Epidermal melanocyte (primary cell): ENCODE measurements at regions not wholly inside any gene's neighbourhood (a gene's known extent, or its start where the extent isn't known, plus 50 kb on each side); places are given as distances from the start of the nearest gene placed in this dataset.
"Not testable (repeated sequence)": the region's sequence is repeated elsewhere in the genome, so short reads cannot be mapped to it uniquely, and the experiment has no call there.

ENCODE experiments used
- DNase-seq: peaks from one replicate; pipeline ENCODE4 v3.0.0; 2011; ENCODE audit warnings: low spot score; ENCODE audit not compliant: insufficient read length

DNA sequence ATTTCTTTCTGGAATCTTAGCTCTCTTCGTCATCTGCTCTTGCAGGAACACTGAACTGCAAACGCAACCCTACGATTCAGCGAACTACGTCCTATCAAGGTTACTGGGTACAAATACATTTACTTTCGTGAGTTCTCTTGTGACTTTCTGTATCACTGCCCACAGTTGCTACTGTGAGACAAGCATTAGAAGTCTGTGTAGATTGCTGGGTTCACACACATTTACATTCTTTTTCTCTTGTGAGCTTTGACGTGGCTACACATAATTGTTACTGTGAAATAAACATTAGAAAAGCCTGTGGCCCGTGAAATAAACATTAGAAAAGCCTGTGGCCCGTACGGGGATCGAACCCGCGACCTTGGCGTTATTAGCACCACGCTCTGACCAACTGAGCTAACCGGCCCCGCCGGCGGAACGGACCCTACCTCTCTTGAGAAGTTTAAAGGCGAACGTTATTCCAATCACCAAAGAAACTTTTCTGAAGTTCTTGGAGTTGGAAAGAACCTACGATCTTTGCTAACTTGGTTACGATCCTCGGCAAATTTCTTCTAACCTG, 61.2 kb upstream of the ZNF322 start:
- DNase-seq: not testable (repeated sequence)

DNA sequence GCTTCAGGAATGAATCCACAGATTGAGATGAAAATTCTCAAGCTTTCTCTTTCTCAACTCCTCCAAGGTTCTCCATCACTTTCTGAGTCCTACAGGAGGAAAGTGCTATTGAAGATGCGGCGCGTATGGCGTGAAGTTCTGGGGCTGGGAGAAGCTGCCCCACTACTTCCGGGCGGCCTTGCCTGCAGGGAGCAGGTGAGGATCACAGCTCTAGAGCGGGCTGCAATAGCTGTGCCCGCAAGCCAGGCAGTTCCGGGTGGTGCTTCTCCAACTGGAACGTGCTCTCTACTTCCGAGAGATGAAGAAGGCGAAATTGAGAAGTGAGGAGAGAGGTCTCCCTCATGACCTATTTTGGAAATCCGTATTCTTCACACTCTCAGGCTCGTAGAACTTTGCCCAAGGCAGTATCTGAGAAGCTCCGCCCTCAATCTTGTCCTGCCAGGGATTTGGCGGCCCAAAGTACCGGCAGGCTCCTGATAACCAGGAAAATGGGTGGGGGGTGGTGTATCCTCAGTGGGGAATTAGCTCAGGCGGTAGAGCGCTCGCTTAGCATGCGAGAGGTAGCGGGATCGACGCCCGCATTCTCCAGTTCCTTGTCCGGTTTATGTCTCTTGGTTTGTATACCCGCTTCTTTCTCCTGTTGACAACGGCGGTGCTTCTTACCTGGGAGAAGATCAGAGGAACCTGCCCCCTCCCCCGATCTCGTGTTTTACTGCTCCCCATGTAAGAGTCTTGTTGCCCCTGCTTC, 70.6 kb upstream of the ZNF322 start:
- not testable (repeated sequence) for DNase-seq

- DNase-seq: not testable (repeated sequence)
These were observed 75.4 kb upstream of the ZNF322 start for GRCh38 chr6:26734776-26735472.

- no peak for DNase-seq
These were observed 80.3 kb upstream of the ZNF322 start for GRCh38 chr6:26739811-26740210.

GRCh38 chr6:26743157-26743821, 83.7 kb upstream of the ZNF322 start:
- DNase-seq: no peak

- no peak for DNase-seq
These were observed 84.6 kb upstream of the ZNF322 start for GRCh38 chr6:26743941-26744699.

- DNase-seq: not testable (repeated sequence)
These were observed 85.3 kb upstream of the ZNF322 start for GRCh38 chr6:26744837-26745282.

- DNase-seq: not testable (repeated sequence)
These were observed 86.4 kb upstream of the ZNF322 start for GRCh38 chr6:26745964-26746363.

- DNase-seq: not testable (repeated sequence)
These were observed 89.7 kb upstream of the ZNF322 start for GRCh38 chr6:26749126-26749758.

DNA sequence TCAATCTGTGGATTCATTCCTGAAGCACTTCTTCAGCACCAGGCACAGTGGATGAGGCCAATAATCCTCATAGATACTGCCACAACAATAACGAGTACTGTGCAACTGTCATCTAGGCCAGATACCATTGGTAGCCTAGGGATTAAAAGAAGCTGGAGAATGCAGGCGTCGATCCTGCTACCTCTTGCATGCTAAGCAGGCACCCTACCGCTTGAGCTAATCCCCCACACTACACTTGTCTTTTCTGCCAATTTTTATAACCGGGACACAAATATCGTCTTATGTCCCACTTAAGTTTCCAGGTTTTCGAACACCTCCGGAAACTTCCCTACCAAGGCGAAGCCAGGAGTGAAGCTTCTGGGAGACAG, 90.2 kb upstream of the ZNF322 start:
- not testable (repeated sequence) for DNase-seq

GRCh38 chr6:26754212-26754611, 94.7 kb upstream of the ZNF322 start:
- no peak for DNase-seq

DNA sequence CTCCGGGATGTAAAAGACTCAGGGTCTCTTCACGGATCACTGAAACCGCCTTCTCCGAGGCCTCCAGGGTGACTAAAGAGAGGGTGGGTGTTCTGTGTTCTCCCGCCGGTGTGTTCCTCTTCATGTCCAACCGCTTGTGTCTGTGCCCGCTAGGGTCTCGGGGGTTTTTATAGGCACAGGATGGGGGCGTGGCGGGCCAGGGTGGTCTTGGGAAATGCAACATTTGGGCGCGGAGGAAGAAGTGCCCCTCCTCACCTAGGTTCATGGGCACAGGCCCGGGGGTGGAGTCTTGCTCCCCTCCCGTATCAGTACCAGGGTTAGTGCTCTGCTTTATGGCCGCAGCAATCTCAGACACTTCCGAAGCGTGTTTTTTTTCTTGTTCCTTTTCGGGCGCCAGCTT, 95.3 kb upstream of the ZNF322 start:
- not testable (repeated sequence) for DNase-seq

DNA sequence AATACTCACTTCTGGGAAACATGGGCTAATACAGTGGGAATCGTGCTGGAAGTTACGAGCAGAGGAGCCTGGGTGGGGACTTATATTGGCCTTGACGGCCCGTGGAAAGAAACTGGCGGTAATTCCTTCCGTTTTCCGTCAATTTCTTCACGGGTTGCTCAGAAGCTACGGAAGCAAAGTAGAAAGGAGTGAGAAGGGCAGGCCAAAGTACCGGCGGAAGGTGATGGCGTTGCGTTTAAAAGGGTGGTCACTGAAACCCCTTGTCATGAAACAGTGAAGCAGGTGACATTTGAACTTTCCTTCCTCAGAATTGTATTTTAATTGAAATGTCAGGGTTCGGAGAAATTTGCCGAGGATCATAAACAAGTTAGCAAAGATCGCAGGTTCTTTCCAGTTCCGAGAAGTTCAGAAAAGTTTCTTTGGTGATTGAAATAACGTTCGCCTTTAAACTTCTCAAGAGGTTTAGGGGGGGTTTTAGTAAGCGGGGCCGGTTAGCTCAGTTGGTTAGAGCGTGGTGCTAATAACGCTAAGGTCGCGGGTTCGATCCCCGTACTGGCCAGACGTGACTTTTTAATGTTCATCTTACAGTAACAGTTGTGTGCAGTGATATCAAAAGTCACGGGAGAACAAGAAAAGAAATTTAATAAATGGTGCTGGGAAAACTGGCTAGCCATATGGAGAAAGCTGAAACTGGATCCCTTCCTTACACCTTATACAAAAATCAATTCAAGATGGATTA, 96.7 kb upstream of the ZNF322 start:
- not testable (repeated sequence) for DNase-seq

- DNase-seq: not testable (repeated sequence)
These were observed 106.8 kb upstream of the ZNF322 start for GRCh38 chr6:26766203-26766902.

GRCh38 chr6:26770941-26771666, 111.6 kb upstream of the ZNF322 start:
- DNase-seq: not testable (repeated sequence)

DNA sequence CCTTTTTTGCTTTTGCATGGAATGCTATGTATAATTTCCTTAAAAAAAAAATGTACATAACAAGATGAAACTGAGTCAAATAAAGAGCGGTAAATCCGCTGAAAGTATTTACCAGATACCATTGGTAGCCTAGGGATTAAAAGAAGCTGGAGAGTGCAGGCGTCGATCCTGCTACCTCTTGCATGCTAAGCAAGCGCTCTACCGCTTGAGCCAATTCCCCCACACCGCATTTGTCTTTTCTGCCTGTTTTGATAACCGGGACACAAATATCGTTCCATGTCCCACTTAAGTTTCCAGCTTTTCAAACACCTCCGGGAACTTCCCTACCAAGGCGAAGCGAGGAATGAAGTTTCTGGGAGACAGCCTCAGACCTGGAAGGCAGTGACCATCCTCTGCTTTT, 113.9 kb upstream of the ZNF322 start:
- DNase-seq: not testable (repeated sequence)

- DNase-seq: not testable (repeated sequence)
These were observed 121.0 kb upstream of the ZNF322 start for GRCh38 chr6:26780563-26780962.

- DNase-seq: not testable (repeated sequence)
These were observed 136.1 kb upstream of the ZNF322 start for GRCh38 chr6:26795474-26796307.
